GM18511 (cell line): ENCODE measurements at regions not wholly inside any gene's neighbourhood (a gene's known extent, or its start where the extent isn't known, plus 50 kb on each side); places are given as distances from the start of the nearest gene placed in this dataset.

Experiments
- ATAC-seq: cut with Tn5 transposase; IDR thresholded peaks from one replicate; pipeline ENCODE4 v1.9.1; 2021; ENCODE audit warnings: mild to moderate bottlenecking, moderate library complexity; ENCODE audit not compliant: unreplicated experiment

DNA sequence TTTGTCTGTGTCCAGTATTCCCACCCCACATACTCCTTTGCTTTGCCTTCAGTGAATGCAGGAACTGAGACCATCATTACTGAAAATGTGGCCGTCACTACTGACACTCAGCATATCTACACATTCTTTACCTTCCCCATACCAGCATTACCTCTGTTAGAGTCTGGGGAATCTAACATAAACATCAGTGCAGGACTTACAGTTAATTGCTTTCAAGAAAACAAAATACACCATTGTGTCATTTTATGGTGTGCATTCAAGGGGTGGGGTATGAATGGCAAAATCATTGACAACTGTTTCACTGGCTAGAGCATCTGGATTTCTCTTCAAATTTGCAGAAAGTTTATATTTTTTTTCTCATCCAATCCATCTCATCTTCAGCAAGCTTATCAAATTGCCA lies 731.4 kb upstream of the RIOK2 start:
- no peak for ATAC-seq

DNA sequence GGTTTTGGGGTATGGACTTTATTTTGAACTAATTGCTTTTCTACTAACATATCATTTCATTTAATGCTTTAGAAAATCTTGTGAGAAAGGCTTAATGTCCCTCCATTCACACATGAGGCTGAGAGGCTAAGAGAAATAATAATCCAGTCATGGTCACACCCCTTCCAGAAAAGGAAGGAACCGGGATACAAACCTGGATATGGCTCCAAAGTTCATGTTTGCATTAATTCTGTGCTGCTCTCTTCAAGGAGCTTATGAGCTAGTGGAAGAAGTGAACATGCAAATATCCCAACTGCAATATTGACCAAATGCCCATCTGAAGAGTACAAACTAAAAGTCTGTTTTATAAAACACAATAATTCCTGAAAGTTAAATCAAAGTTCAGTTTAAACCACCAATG lies 732.1 kb upstream of the RIOK2 start:
- ATAC-seq, result no peak

DNA sequence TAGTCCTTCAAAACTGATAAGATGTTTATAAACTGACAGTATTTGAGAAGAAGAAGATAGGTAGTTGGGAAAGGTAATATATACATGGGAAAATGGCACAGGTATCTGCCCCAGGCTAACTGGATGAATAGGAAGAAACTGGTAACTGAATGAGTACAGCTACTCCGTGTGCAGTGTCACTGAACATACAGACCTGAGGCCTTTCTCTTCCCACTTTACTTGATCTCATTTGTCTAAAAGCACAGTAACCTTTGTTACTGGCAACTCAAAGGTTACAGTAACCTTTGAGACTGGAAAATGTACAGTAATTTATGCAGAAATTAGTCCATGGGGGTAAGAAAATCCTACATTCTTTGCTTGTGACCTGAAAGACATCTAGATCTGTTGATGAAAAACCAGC lies 735.0 kb upstream of the RIOK2 start:
- ATAC-seq, result no peak

DNA sequence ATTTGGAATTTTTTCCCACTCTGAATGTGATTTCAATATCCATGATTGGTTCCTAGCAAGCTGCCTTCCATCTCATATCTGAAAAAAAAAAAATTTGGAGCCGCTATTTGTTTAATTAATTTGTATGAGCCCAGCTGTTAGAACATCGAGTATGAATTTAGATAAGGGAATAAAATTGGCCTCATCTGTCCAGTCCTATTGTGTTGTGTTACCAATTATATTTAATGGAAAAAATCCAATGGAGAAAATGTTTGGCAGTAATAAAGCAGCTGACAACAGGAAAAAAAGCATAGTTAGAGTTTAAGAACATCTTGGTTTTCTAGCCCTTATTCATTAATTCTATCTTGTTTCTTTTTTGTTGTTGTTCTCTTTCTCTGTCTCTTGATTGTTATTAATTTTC lies 735.6 kb upstream of the RIOK2 start:
- no peak for ATAC-seq

DNA sequence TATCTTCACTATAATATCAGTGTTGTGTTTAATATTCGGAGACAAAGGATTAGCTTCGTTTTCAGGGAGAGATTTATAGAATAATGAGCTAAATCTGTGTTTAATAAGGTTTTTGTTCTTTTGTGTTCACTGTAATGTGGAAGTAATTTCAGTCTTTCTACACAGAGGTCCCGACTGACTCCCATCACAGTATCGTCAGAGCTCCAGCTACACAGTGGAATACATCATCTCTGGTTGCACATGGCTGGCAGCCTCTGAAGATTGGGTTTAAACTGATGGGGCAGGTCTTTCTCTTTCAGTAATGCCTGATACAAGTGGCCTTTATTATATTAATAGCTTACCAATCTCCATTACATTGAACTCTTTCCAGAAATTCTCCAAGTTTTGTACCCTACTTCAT lies 736.7 kb upstream of the RIOK2 start:
- no peak for ATAC-seq

DNA sequence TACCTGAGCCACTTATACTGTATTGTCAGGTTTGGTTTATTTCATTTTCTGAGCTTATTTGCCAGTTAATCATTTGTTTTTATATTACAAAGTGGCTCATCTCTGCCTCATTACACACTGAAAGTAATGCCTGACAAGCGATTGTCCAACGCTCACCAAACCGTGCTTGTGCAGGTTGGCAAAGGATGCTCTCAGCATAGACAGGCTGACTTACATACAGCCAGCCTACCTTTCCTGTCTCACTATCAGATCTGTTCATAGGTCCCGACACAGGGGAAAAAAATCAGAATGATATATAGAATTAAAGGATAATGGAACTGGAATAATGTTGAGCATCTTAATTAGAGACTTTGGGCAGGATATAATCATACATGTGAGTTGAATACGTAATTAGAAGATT lies 739.7 kb upstream of the RIOK2 start:
- ATAC-seq, result no peak

DNA sequence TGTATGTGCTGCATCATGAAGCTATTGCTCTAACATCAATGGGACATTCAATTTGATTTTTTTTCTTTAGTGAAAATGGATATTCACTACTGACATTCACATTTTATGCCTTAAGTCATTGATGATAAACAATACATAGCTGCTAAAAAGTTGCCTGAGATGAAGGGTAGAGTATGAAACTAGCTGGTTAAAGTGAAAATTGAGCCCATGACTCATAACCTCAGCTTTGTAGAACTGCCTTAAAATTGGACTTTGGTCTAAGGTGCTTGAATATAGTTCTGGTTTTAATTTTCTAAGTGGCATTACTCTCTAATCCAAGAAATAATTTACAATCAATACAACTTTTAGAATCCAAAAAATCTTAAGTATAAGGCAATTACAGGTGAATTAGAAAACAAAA lies 740.4 kb upstream of the RIOK2 start:
- ATAC-seq, result peak; percentile 77

DNA sequence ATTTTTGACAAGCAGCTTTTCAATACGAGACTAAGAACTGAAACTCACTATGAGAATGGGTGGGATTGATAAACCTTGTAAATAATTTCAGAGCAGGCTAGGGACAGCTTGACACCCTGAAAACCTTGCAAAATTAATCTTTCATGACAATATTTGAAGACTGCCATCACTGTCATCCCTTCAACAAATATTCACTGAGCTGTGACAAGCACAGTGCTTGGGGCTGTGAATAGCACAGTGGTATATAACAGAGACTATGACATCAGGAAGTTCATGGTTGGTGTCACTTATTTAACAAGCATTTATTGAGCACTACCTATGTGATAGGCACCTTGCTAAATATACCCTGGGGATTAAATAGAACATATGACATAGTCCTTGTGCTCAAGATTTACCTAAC lies 741.0 kb upstream of the RIOK2 start:
- ATAC-seq, result peak; percentile 77

DNA sequence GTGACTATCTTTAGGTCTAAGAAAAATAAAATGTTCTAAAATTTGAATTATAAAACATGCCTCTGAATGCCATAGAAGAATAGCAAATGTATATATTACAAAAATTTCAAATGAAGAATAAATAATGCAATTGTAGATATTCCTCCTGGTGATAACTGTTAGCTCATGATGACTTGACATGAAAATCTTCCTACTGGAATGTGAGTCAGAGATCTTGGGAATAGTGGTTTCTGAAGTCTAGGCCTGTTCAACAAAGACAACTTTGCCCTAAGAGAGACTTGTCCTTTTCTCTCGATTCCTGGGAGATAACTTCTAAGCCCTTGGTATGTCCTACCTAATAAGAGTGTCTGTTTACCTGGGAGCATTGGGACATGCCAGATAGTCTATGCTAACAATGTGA lies 746.3 kb upstream of the RIOK2 start:
- ATAC-seq, result no peak

DNA sequence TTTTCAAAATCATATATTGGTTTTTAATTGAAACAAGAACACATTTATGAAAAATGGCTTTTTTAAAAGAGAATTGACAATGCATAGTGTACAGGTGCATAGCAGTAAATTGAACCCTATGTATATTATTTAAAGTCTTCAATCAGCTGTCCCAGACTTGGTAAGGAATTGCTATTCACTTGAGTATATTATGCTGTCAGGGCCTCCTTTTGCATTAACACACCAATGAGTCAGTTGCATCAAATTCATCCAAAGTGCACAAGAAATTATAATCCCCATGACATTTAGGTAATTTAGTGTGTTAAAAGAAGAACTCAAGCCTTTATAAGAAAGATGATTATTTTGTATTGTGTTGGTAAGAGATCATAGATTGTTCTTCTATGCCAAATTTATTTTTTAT lies 748.8 kb upstream of the RIOK2 start:
- no peak for ATAC-seq

DNA sequence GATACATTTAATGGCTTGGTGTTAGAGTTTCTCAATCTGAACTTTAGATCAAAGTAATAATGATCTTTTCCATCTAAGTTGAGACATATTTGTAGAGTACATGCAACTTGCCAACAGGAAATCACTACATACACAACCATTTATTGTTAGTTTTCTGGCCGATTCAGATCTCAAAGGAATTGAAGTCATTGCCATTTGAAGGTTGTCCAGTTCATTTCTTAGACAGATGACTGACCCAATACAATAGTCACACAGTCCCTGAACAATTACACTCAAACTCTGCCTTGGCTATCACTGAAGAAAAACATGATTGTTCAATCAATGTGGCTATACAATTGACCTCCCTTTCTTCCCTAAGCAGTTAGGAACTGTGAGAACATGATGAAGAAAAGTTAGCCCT lies 753.2 kb upstream of the RIOK2 start:
- ATAC-seq, result no peak

DNA sequence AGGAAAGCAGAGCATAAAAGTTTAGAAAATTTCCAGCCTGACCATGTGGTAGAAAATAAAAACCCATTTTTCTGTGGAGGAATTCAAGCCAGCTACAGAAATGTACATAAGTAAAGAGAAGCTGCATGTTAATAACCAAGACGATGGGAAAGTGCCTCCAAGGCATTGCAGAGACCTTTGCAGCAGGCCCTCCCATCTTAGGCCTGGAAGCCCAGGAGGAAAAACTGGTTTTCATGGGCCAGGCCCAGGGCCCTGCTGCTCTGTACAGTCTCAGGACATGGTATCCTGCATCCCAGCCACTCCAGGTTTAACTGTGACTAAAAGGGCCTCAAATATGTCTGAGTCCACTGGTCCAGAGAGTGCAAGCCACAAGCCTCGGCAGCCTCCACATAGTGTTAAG lies 754.8 kb upstream of the RIOK2 start:
- no peak for ATAC-seq

DNA sequence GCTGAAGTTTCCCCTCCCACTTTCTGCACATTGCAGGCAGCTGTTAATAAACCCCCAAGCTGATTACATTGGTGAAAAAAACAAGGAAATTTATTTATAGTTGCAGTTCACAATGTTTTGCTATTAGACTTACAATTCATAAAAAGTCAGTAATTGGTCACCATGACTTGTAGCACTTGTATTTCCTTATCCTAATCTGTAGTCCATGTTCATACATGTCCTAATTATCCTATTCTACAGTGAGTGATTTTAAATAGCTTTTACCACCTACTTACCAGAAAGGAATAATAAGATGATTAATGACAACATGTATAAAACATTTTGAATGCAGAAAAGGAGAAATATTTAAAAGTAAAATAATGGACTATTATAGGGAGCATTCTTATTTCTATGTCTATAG lies 760.0 kb upstream of the RIOK2 start:
- no peak for ATAC-seq

DNA sequence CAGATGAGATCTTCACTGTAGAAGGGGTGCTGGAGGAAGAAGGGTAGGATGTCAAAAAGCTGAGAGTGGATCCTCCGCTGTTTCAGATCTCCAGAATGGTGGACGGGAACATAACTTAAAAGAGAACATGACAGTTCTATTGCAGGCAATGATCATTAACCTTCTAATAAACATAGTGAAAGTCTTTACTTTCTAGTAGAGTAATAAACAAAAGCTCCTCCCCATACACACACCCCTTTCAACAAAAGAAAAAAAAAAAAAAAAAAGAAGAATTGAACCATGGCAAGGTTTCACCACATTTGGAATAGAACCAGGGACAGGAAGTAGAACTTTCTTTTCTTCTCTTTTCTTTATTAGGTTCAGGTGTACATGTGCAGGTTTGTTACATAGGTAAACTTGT lies 768.1 kb upstream of the RIOK2 start:
- no peak for ATAC-seq

DNA sequence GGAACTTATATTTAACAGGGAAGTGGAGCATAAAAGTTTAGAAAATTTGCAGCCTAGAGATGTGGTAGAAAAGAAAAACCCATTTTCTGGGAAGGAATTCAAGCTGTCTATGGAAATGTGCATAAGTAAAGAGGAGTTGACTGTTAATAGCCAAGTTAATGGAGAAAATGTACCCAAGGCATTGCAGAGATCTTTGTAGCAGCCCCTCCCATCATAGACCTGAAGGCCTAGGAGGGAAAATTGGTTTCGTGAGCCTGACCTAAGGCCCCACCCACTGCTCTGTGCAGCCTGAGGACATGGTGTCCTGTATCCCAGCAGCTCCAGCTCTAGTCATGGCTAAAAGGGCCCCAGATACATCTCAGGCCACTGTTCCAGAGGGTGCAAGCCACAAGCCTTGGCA lies 772.4 kb upstream of the RIOK2 start:
- ATAC-seq, result no peak

DNA sequence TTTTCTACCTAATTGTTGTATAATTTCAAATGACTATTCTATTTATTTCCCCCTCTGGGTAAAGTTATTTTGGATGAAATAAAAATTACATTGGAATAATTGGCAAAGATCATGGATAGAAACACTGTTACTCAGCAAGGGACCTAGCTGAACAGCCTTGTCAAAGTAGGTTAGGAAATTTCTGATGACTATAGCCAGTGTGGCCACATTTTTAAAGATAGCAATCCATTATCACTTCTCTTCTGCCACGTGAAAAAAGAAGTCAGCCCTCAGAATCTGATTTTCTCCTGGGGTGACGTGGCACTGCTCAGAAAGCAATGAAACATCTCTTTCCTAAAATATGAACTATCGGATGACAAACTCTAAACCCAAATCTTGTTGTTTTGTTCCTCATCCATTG lies 784.2 kb upstream of the RIOK2 start:
- no peak for ATAC-seq

DNA sequence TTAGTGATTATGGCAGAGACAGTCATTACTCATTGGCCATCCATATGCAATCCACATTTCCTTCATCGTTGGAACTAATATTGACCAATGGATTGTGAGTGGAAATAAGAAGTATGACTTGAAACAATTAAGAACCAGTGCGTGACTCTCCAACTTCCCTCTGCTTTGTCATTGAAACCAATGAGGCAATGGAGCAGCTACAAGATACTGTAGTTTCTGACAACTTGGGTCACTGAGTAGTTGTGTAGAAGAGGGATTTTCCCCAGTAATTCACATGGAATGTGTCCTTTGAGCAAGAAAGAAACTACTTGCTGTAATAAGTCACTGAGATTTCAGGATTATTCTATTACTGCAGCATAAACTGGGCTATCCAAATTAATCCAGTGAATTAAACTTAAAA lies 785.3 kb upstream of the RIOK2 start:
- ATAC-seq, result no peak

DNA sequence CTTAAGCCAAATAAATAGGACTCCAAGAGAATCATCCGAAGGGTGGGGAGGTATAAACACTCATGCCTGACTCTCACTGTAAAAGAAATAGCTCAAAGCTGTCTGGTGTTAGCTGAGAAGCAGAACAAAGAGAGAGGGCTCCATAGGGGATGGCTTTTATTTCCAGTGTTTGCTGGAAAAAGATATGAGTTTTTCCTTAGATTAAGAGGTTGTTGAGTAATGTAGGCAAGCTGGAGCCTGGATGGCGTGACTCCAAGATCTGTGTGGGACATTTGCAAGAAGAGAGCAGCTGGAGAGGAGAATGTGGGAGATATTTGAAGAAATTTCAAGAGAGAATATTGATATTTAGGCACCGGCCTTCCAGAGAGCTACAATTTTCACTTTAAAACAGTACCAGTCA lies 793.7 kb upstream of the RGMB start:
- ATAC-seq, result no peak

DNA sequence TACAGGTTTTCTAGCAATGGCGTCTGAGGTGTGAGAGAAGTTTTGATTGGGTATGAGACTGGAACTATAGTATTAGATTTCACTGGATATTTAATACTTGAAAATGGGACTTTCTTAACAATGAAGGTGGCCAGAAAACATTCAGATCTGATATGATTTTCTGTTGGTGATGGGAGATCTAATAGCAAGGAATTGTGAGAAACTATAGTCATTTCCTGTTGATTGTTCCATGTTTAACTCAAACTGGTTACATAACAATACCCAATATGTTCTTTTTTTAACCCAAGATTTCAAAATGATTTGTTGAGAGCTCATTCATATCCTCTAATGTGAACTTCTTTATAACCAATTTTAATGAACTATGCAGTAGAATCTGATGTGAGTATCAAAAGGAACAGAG lies 793.2 kb upstream of the RGMB start:
- no peak for ATAC-seq

DNA sequence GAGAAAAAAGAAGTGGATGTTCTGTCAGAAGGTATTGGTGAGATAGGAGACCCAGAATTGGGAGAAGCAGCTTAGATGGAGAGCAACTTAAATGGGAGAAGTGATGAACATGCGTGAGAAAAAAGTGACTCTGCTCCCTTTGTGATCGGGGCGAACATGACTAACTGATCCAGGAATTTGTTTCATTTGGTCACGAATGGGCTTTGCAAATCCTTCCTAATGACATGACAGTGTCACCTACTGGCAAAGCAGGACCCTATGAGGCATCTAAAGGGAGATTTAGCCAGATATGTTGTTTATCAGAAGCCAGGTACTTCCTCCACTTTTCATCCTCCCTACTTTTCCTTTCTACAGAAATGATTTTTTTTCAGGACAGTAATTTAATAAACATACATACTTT lies 787.4 kb upstream of the RGMB start:
- no peak for ATAC-seq

DNA sequence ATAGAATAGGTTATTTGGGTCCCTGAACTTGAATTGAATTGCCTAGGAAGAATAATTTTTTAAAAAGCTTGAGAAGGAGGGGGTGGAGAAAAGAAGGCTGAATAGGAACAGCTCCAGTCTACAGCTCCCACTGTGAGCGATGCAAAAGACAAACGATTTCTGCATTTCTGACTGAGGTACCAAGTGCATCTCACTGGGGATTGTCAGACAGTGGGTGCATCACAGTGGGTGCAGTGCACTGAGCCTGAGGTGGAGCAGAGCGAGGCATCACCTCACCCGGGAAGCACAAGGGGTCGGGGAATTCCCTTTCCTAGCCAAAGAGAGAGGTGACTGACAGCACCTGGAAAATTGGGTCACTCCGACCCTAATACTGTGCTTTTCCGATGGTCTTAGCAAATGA lies 782.2 kb upstream of the RGMB start:
- no peak for ATAC-seq

DNA sequence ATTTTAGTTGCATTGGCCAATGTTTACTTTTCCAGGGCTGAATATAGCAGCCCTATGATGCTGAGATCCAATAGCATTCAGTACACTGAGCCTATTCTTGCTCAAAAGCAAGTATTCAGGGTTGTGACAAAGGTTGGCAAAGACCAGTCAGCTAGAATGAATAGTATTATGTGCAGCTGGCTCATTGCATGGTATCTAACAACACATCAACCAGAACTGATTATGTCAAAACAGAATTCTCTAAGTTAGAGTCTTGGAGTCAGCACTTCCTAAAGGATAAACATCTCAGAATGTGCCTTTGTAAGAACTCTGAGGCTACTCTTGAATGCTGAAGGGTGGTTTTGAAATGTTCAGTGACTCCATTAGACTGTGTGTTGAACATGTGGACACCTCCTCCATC lies 774.5 kb upstream of the RGMB start:
- ATAC-seq, result no peak

DNA sequence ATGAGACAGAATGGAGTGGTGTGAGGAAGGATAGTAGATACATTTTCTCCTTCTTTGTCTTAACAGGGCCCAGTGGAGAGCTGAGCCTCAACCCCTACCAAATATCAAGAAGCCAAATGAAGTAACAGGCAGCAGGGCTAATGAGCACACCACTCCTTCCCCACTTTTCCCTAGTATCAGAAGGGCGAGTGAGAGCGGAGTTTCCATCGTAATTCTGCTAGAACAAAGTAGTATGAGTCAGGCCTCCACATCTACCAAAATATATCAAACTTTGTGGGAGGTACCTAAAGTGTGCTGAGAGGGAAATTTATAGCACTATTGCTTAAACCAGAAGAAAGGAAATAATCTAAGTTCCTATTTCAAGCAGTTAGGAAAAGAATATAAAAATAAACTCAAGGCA lies 769.0 kb upstream of the RGMB start:
- ATAC-seq, result no peak

DNA sequence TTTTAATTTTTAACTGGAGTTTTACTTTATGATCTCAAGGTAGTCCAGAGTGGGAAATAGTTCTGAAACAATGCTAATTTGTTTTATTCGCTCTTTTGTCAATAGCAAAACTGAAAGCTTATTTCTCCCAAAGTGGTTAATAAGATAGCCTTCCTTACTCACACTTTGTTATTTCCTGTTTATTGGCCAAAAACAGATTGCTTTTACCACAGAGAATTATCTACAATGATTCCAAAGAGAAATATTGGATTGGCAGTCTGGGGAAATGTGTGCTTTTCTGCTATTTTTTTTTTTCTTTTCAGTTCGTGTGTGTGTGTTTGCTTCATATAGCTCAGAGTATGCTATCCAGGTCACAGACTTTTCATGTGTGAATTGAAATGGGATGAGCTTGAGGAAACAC lies 756.7 kb upstream of the RGMB start:
- ATAC-seq, result no peak
